ENCODE measurements at regions not wholly inside any gene's neighbourhood (a gene's known extent, or its start where the extent isn't known, plus 50 kb on each side); places are given as distances from the start of the nearest gene placed in this dataset.
"Not testable (repeated sequence)": the region's sequence is repeated elsewhere in the genome, so short reads cannot be mapped to it uniquely, and the experiment has no call there.

- TF ChIP-seq POLR2A (IDR thresholded peaks at IDR 0.05; ENCODE audit: low read depth, low read length); CTCF (conservative IDR thresholded peaks at IDR 0.05; ENCODE audit: low read depth, low read length); RFX5 (IDR thresholded peaks at IDR 0.05; ENCODE audit: low read depth, low read length); USF2 (IDR thresholded peaks at IDR 0.05; ENCODE audit: low read depth, low read length); RAD21 (IDR thresholded peaks at IDR 0.05; ENCODE audit: low read length); FOS (IDR thresholded peaks at IDR 0.05; ENCODE audit: low read depth, low read length); MAZ (IDR thresholded peaks at IDR 0.05; ENCODE audit: borderline replicate concordance, low read depth, low read length); MAFK (IDR thresholded peaks at IDR 0.05; ENCODE audit: low read depth, low read length); RCOR1 (IDR thresholded peaks at IDR 0.05; ENCODE audit: insufficient replicate concordance, low read length); BHLHE40 (IDR thresholded peaks at IDR 0.05; ENCODE audit: low read depth, low read length); CEBPB (IDR thresholded peaks at IDR 0.05; ENCODE audit: low read depth, low read length): not testable (repeated sequence)
These were observed 731.6 kb upstream of the AUTS2 start for GRCh38 chr7:68866721-68867120.

All from IMR-90 (cell line).